Activated CD8-positive, alpha-beta memory T cell treated with anti-CD3 and anti-CD28 coated beads, Interleukin-2, amount 10 ng/mL, durations not matched to agents 7 days and 5 days (primary cell): ENCODE measurements at regions not wholly inside any gene's neighbourhood (a gene's known extent, or its start where the extent isn't known, plus 50 kb on each side); places are given as distances from the start of the nearest gene placed in this dataset.
A peak's percentile ranks its signal among the peaks of the same experiment; 100 is the strongest.

ENCODE experiments used
- ATAC-seq: fragments of 150-1000 bp; cut with Tn5 transposase; one replicate; pipeline ENCODE4 v1.10.0; 2021; ENCODE audit warnings: moderate library complexity
- CTCF ChIA-PET: fragments of 350-600 bp; sonication (Branson Sonifier 250); formaldehyde crosslinking; loops from one replicate; lab custom pipeline; 2021; ENCODE audit warnings: antibody characterized with exemption; lab: Charles Lee
- DNase-seq: peaks from one replicate; pipeline ENCODE4 v3.0.0-alpha.2; 2020
- H3K27ac Mint-ChIP-seq: one replicate; pipeline ENCODE4 v1.8.0; 2021; ENCODE audit warnings: mild to moderate bottlenecking, mixed read lengths
- H3K27me3 Mint-ChIP-seq: one replicate; pipeline ENCODE4 v1.8.0; 2021; ENCODE audit warnings: mixed read lengths
- H3K36me3 Mint-ChIP-seq: one replicate; pipeline ENCODE4 v1.8.0; 2021; ENCODE audit warnings: mild to moderate bottlenecking, mixed read lengths
- H3K4me1 Mint-ChIP-seq: one replicate; pipeline ENCODE4 v1.8.0; 2021; ENCODE audit warnings: mixed read lengths
- H3K4me3 Mint-ChIP-seq: one replicate; pipeline ENCODE4 v1.8.0; 2021; ENCODE audit warnings: mild to moderate bottlenecking, moderate library complexity, mixed read lengths
- H3K9me3 Mint-ChIP-seq: one replicate; pipeline ENCODE4 v1.8.0; 2022; ENCODE audit warnings: low read depth, mixed read lengths

- H3K4me1 Mint-ChIP-seq, result no peaks in the 10 kb centered on the region
- ATAC-seq, result no peak
- CTCF ChIA-PET, result no interaction called here
Observed at GRCh38 chr9:109910671-109911518, 130.9 kb downstream of the PALM2AKAP2 start.

GRCh38 chr9:109912082-109912582 lies 132.1 kb downstream of the PALM2AKAP2 start:
- no peaks in the 10 kb centered on the region for H3K36me3 Mint-ChIP-seq
- H3K9me3 Mint-ChIP-seq, result no peaks in the 10 kb centered on the region
- H3K27me3 Mint-ChIP-seq, result no peaks in the 10 kb centered on the region
- no peak overlapping the region for H3K4me3 Mint-ChIP-seq
- no peak for DNase-seq
- CTCF ChIA-PET, result no interaction called here
- ATAC-seq, result no peak
- no peak overlapping the region for H3K27ac Mint-ChIP-seq
- peaks cover 3% of the 10 kb centered on the region for H3K4me1 Mint-ChIP-seq

More at GRCh38 chr9:109910671-109911518, 130.9 kb downstream of the PALM2AKAP2 start:
- no peaks in the 10 kb centered on the region for H3K27me3 Mint-ChIP-seq
- H3K4me3 Mint-ChIP-seq, result no peak overlapping the region
- H3K27ac Mint-ChIP-seq, result no peak overlapping the region
- no peaks in the 10 kb centered on the region for H3K36me3 Mint-ChIP-seq
- H3K9me3 Mint-ChIP-seq, result no peaks in the 10 kb centered on the region
- no peak for DNase-seq

GRCh38 chr9:109912726-109913460 lies 132.9 kb downstream of the PALM2AKAP2 start:
- Mint-ChIP-seq H3K4me1 (peaks cover 3% of the 10 kb centered on the region), H3K27me3 (no peaks in the 10 kb centered on the region), H3K4me3 (no peak overlapping the region), H3K27ac (no peak overlapping the region), H3K9me3 (no peaks in the 10 kb centered on the region), H3K36me3 (no peaks in the 10 kb centered on the region)
- CTCF ChIA-PET, result no interaction called here
- no peak for DNase-seq
- ATAC-seq, result no peak

- H3K4me3 Mint-ChIP-seq, result no peak overlapping the region
- CTCF ChIA-PET, result interaction anchor here (1.0 kb wide), 1 partner anchor 10 kb away, joined by 3 read pairs; no protein-coding TSS in a partner anchor
Observed at GRCh38 chr9:109913461-109913810, 133.4 kb downstream of the PALM2AKAP2 start.

GRCh38 chr9:109914280-109915027 lies 134.5 kb downstream of the PALM2AKAP2 start:
- Mint-ChIP-seq H3K27ac (no peak overlapping the region), H3K9me3 (no peaks in the 10 kb centered on the region), H3K4me3 (no peak overlapping the region), H3K4me1 (peaks cover 15% of the 10 kb centered on the region), H3K27me3 (no peaks in the 10 kb centered on the region), H3K36me3 (no peaks in the 10 kb centered on the region)
- CTCF ChIA-PET, result interaction anchor here (1.0 kb wide), 1 partner anchor 11 kb away, joined by 3 read pairs; no protein-coding TSS in a partner anchor
- ATAC-seq, result no peak
- DNase-seq, result no peak

More at GRCh38 chr9:109913461-109913810, 133.4 kb downstream of the PALM2AKAP2 start:
- Mint-ChIP-seq H3K27me3 (no peaks in the 10 kb centered on the region), H3K27ac (no peak overlapping the region), H3K4me1 (peaks cover 9% of the 10 kb centered on the region), H3K36me3 (no peaks in the 10 kb centered on the region), H3K9me3 (no peaks in the 10 kb centered on the region)
- DNase-seq, result no peak
- no peak for ATAC-seq

- peaks cover 15% of the 10 kb centered on the region for H3K4me1 Mint-ChIP-seq
- CTCF ChIA-PET, result no interaction called here
- H3K4me3 Mint-ChIP-seq, result no peak overlapping the region
- no peaks in the 10 kb centered on the region for H3K36me3 Mint-ChIP-seq
- no peaks in the 10 kb centered on the region for H3K27me3 Mint-ChIP-seq
- H3K27ac Mint-ChIP-seq, result no peak overlapping the region
- DNase-seq (no peak), ATAC-seq (no peak)
- no peaks in the 10 kb centered on the region for H3K9me3 Mint-ChIP-seq
Observed at GRCh38 chr9:109916316-109916715, 136.3 kb downstream of the PALM2AKAP2 start.

- Mint-ChIP-seq H3K27me3 (no peaks in the 10 kb centered on the region), H3K4me3 (peak overlapping the region; percentile 60), H3K4me1 (peaks cover 15% of the 10 kb centered on the region), H3K9me3 (no peaks in the 10 kb centered on the region), H3K27ac (peak overlapping the region; percentile 82), H3K36me3 (no peaks in the 10 kb centered on the region)
- DNase-seq (no peak), ATAC-seq (peak; percentile 77)
- CTCF ChIA-PET, result no interaction called here
Observed at GRCh38 chr9:109918339-109919163, 138.6 kb downstream of the PALM2AKAP2 start.

- ATAC-seq (no peak), DNase-seq (no peak)
- H3K9me3 Mint-ChIP-seq, result no peaks in the 10 kb centered on the region
- no peak overlapping the region for H3K27ac Mint-ChIP-seq
- H3K36me3 Mint-ChIP-seq, result no peaks in the 10 kb centered on the region
- CTCF ChIA-PET, result interaction anchor here (0.6 kb wide), 1 partner anchor 1184 kb away, joined by 3 read pairs; no protein-coding TSS in a partner anchor
- H3K4me1 Mint-ChIP-seq, result peaks cover 15% of the 10 kb centered on the region
- H3K4me3 Mint-ChIP-seq, result no peak overlapping the region
- H3K27me3 Mint-ChIP-seq, result peaks cover under 1% of the 10 kb centered on the region
Observed at GRCh38 chr9:109919736-109920408, 139.9 kb downstream of the PALM2AKAP2 start.

- H3K36me3 Mint-ChIP-seq, result no peaks in the 10 kb centered on the region
- peaks cover 16% of the 10 kb centered on the region for H3K4me1 Mint-ChIP-seq
- H3K27ac Mint-ChIP-seq, result no peak overlapping the region
- H3K27me3 Mint-ChIP-seq, result peaks cover 5% of the 10 kb centered on the region
- H3K4me3 Mint-ChIP-seq, result no peak overlapping the region
- no peaks in the 10 kb centered on the region for H3K9me3 Mint-ChIP-seq
- CTCF ChIA-PET, result no interaction called here
- ATAC-seq (no peak), DNase-seq (no peak)
Observed at GRCh38 chr9:109922617-109923470, 142.8 kb downstream of the PALM2AKAP2 start.

GRCh38 chr9:109923471-109923760 lies 143.4 kb downstream of the PALM2AKAP2 start:
- DNase-seq (no peak), ATAC-seq (no peak)
- Mint-ChIP-seq H3K9me3 (no peaks in the 10 kb centered on the region), H3K27ac (no peak overlapping the region), H3K36me3 (no peaks in the 10 kb centered on the region), H3K27me3 (peaks cover 5% of the 10 kb centered on the region), H3K4me1 (peaks cover 11% of the 10 kb centered on the region), H3K4me3 (no peak overlapping the region)
- CTCF ChIA-PET, result no interaction called here

GRCh38 chr9:109923806-109924205 lies 143.8 kb downstream of the PALM2AKAP2 start:
- Mint-ChIP-seq H3K9me3 (no peaks in the 10 kb centered on the region), H3K4me3 (no peak overlapping the region), H3K4me1 (peaks cover 7% of the 10 kb centered on the region), H3K27me3 (peaks cover 5% of the 10 kb centered on the region), H3K27ac (no peak overlapping the region), H3K36me3 (no peaks in the 10 kb centered on the region)
- CTCF ChIA-PET, result no interaction called here
- ATAC-seq, result no peak
- DNase-seq, result no peak
